PC-9 (cell line): ENCODE measurements at regions not wholly inside any gene's neighbourhood (a gene's known extent, or its start where the extent isn't known, plus 50 kb on each side); places are given as distances from the start of the nearest gene placed in this dataset.

Experiments used
- BruUV-seq: library from RNA; stranded (reverse); fragments of 400-500 nt; replicated peaks from 2 replicates; lab custom pipeline; 2021; lab: Mats Ljungman, UMichigan
- CTCF ChIA-PET: fragments of 300-600 bp; sonication (Branson Sonifier 250); formaldehyde crosslinking; loops from one replicate; lab custom pipeline; 2022; ENCODE audit warnings: antibody characterized with exemption; lab: Charles Lee
- POLR2A ChIA-PET: fragments of 300-600 bp; sonication (Branson Sonifier 250); formaldehyde crosslinking; loops from one replicate; lab custom pipeline; 2022; ENCODE audit warnings: antibody characterized with exemption; ENCODE audit not compliant: unreplicated experiment; lab: Charles Lee
- DNase-seq, 2 experiments: peaks; one replicate each; pipeline versions ENCODE4 v3.0.0 to v3.0.0-alpha.2; 2015 to 2022; ENCODE audit warnings: mixed read lengths in 1 of 2
- H2AFZ ChIP-seq: fragments of 200-600 bp; sonication (generic); 2 replicates; pipeline ENCODE4 v1.8.1; 2017; ENCODE audit warnings: antibody characterized with exemption
- H3F3A ChIP-seq: fragments of 200-600 bp; sonication (generic); 2 replicates; pipeline ENCODE4 v1.8.1; 2017; ENCODE audit warnings: antibody characterized with exemption, mild to moderate bottlenecking, low read depth; ENCODE audit not compliant: insufficient read depth
- H3K27ac ChIP-seq: fragments of 200-600 bp; sonication (generic); 2 replicates; pipeline ENCODE4 v1.6.1; 2016; ENCODE audit warnings: mixed run types
- H3K27me3 ChIP-seq: fragments of 200-600 bp; sonication (generic); 2 replicates; pipeline ENCODE4 v1.6.1; 2016; ENCODE audit warnings: low read depth, mixed run types; ENCODE audit not compliant: insufficient read depth
- H3K36me3 ChIP-seq: fragments of 200-600 bp; sonication (generic); 2 replicates; pipeline ENCODE4 v1.6.1; 2016; ENCODE audit warnings: low read depth, mixed run types
- H3K4me1 ChIP-seq: fragments of 200-600 bp; sonication (generic); replicated peaks from 2 replicates; pipeline ENCODE4 v1.6.1; 2016; ENCODE audit warnings: mixed run types; ENCODE audit not compliant: insufficient read depth
- H3K4me2 ChIP-seq: fragments of 200-600 bp; sonication (generic); 2 replicates; pipeline ENCODE4 v1.6.1; 2017; ENCODE audit warnings: mixed run types
- H3K4me3 ChIP-seq: fragments of 200-600 bp; sonication (generic); 2 replicates; pipeline ENCODE4 v1.6.1; 2016; ENCODE audit warnings: mixed run types
- H3K79me2 ChIP-seq: fragments of 200-600 bp; sonication (generic); 2 replicates; pipeline ENCODE4 v1.6.1; 2017; ENCODE audit warnings: low read depth, mixed run types
- H3K9me2 ChIP-seq: fragments of 200-600 bp; sonication (generic); 2 replicates; pipeline ENCODE4 v1.8.1; 2017; ENCODE audit warnings: mild to moderate bottlenecking; ENCODE audit not compliant: insufficient read depth
- H3K9me3 ChIP-seq: fragments of 200-600 bp; sonication (generic); 2 replicates; pipeline ENCODE4 v1.8.1; 2016; ENCODE audit warnings: low read depth; ENCODE audit not compliant: insufficient read depth
- H4K20me1 ChIP-seq: fragments of 200-600 bp; sonication (generic); 2 replicates; pipeline ENCODE4 v1.8.1; 2017; ENCODE audit not compliant: insufficient read depth
- EZH2 ChIP-seq: fragments of 200-600 bp; sonication (generic); IDR thresholded peaks from 2 replicates; pipeline ENCODE4 v1.8.0; 2017; ENCODE audit warnings: antibody characterized with exemption, low read depth
- intact Hi-C: fragments of 100-400 bp; cut with micrococcal nuclease; formaldehyde crosslinking; loops from one replicate; pipeline ENCODE4 v1.10.0; 2022; ENCODE audit not compliant: unreplicated experiment
- TF ChIP-seq, protein P1 (sequence below): fragments of 200-600 bp; sonication (generic); conservative IDR thresholded peaks from 2 replicates; pipeline ENCODE4 v1.6.1; 2017; ENCODE audit warnings: mixed run types, antibody characterized with exemption, mild to moderate bottlenecking, moderate library complexity

DNA sequence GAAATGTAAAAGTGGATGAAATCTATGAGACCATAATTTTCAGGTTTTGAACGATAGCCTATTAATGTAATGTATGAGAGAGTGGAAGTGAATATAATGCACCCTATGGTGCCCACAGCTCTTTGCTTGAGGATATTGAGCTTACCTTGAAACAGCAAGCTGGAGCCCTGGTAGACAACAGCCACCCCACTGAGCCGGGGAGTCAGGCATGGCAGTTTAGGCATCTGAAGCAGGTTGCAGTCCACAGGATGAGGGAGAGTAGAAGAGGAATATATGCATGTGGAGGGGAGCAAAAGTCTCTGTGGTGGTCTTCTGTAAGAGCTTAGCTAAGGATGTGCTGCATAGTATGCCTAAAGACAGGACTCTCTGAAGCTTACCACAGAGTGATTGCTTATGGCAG is 817.3 kb downstream of the DNAJB9 start:
- TF ChIP-seq, protein P1, sequence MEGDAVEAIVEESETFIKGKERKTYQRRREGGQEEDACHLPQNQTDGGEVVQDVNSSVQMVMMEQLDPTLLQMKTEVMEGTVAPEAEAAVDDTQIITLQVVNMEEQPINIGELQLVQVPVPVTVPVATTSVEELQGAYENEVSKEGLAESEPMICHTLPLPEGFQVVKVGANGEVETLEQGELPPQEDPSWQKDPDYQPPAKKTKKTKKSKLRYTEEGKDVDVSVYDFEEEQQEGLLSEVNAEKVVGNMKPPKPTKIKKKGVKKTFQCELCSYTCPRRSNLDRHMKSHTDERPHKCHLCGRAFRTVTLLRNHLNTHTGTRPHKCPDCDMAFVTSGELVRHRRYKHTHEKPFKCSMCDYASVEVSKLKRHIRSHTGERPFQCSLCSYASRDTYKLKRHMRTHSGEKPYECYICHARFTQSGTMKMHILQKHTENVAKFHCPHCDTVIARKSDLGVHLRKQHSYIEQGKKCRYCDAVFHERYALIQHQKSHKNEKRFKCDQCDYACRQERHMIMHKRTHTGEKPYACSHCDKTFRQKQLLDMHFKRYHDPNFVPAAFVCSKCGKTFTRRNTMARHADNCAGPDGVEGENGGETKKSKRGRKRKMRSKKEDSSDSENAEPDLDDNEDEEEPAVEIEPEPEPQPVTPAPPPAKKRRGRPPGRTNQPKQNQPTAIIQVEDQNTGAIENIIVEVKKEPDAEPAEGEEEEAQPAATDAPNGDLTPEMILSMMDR, result no peak
- no peak for TF ChIP-seq EZH2
- no peak overlapping the region for H3K4me2 ChIP-seq
- intact Hi-C loops, result no loop called here
- H3K27ac ChIP-seq, result no peak overlapping the region
- no peaks in the 10 kb centered on the region for H3K4me1 ChIP-seq
- no peaks in the 10 kb centered on the region for H3F3A ChIP-seq
- H3K9me3 ChIP-seq, result 0 out of 2 replicates have a peak, but pooled peaks cover 1% of the 10 kb centered on the region
- H3K4me3 ChIP-seq, result no peak overlapping the region
- H4K20me1 ChIP-seq, result no peaks in the 10 kb centered on the region
- H3K79me2 ChIP-seq, result no peaks in the 10 kb centered on the region
- H3K9me2 ChIP-seq, result no peaks in the 10 kb centered on the region
- POLR2A ChIA-PET, result no interaction called here
- BruUV-seq, result no TSS peak
- CTCF ChIA-PET, result no interaction called here
- no peaks in the 10 kb centered on the region for H3K27me3 ChIP-seq
- H2AFZ ChIP-seq, result no peak overlapping the region
- H3K36me3 ChIP-seq, result no peaks in the 10 kb centered on the region
- DNase-seq, result no peak

DNA sequence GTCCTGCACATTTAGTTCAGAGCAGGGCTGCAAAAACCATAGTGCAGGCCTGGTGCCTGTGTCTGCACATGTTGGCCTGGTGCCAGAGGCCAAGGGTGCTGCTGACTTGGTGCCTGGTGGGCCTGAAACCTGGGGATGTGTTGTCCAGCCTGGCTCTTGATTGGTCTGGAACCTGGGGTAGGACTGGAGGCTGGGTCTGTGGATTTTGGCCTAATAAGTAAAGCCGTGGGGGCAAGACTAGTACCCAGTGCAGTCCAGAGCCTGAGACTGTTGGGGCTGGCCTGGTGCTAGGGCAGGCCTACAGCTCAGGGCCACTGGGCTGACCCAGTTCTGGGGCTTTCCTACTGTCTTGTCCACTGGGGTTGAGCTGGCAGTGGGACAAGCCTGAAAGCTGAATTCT is 817.9 kb downstream of the DNAJB9 start:
- no peaks in the 10 kb centered on the region for H4K20me1 ChIP-seq
- H3K27ac ChIP-seq, result no peak overlapping the region
- POLR2A ChIA-PET, result no interaction called here
- no peaks in the 10 kb centered on the region for H3F3A ChIP-seq
- no peaks in the 10 kb centered on the region for H3K27me3 ChIP-seq
- H3K36me3 ChIP-seq, result no peaks in the 10 kb centered on the region
- no peak for DNase-seq
- no TSS peak for BruUV-seq
- H3K79me2 ChIP-seq, result no peaks in the 10 kb centered on the region
- no peaks in the 10 kb centered on the region for H3K4me1 ChIP-seq
- CTCF ChIA-PET, result no interaction called here
- no peaks in the 10 kb centered on the region for H3K9me2 ChIP-seq
- H3K4me2 ChIP-seq, result no peak overlapping the region
- no peak overlapping the region for H2AFZ ChIP-seq
- no peak overlapping the region for H3K4me3 ChIP-seq
- 0 out of 2 replicates have a peak, but pooled peaks cover 3% of the 10 kb centered on the region for H3K9me3 ChIP-seq
- TF ChIP-seq, protein P1, result no peak
- no peak for TF ChIP-seq EZH2
- intact Hi-C loops, result no loop called here

DNA sequence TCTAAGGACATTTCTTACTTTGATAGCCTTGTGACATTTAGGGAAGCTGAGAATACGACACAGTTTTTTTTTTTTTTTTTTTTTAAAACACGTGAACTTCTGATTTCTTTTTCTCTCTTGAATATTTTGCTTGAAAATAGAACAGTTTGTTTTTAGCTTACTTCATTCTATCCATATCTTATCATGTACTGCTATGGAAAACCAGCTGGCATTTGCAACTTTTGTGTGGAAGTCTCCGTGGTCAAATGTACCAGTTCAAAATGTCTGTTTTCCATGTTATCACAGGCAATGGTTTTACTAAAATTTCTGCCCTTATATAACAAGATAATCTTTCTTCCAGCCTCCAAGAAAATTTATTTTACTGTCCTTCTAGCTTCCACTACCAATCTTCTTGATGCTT is 821.6 kb downstream of the DNAJB9 start:
- Histone ChIP-seq H3K4me3 (no peak overlapping the region), H3K79me2 (no peaks in the 10 kb centered on the region), H3K4me1 (no peaks in the 10 kb centered on the region), H3F3A (no peaks in the 10 kb centered on the region), H2AFZ (no peak overlapping the region), H3K36me3 (no peaks in the 10 kb centered on the region), H3K9me3 (0 out of 2 replicates have a peak, but pooled peaks cover 3% of the 10 kb centered on the region), H4K20me1 (no peaks in the 10 kb centered on the region), H3K27ac (no peak overlapping the region), H3K27me3 (no peaks in the 10 kb centered on the region), H3K4me2 (no peak overlapping the region), H3K9me2 (no peaks in the 10 kb centered on the region)
- POLR2A ChIA-PET, result no interaction called here
- intact Hi-C loops, result loop anchor here (10.0 kb wide), 1 partner anchor 586 kb away; no protein-coding TSS in a partner anchor
- CTCF ChIA-PET, result no interaction called here
- no TSS peak for BruUV-seq
- DNase-seq, result no peak
- no peak for TF ChIP-seq EZH2
- TF ChIP-seq, protein P1, result no peak
